IMR-90 (cell line): ENCODE measurements at regions not wholly inside any gene's neighbourhood (a gene's known extent, or its start where the extent isn't known, plus 50 kb on each side); places are given as distances from the start of the nearest gene placed in this dataset.

ENCODE experiments used
- ATAC-seq: fragments of 200-7000 bp; cut with Tn5 transposase; 2 replicates; pipeline ENCODE4 v1.9.1; 2020; ENCODE audit warnings: low read depth, mild to moderate bottlenecking, moderate library complexity
- BruUV-seq: library from RNA; stranded (reverse); fragments of 400-500 nt; replicated peaks from 2 replicates; lab custom pipeline; 2021; lab: Mats Ljungman, UMichigan
- CTCF ChIA-PET: fragments of 300-600 bp; formaldehyde crosslinking; extraction: SDS; loops from one replicate; lab custom pipeline; 2021; ENCODE audit warnings: antibody characterized with exemption; lab: Yijun Ruan, JAX
- POLR2A ChIA-PET: fragments of 300-600 bp; sonication (Branson Sonifier 250); formaldehyde crosslinking; loops from one replicate; lab custom pipeline; 2022; ENCODE audit warnings: antibody characterized with exemption; ENCODE audit not compliant: unreplicated experiment; lab: Charles Lee
- DNase-seq: peaks from one replicate; pipeline ENCODE4 v3.0.0; 2013
- H2AFZ ChIP-seq: replicated peaks from 2 replicates; pipeline ENCODE3; 2013; ENCODE audit warnings: low read length, mild to moderate bottlenecking; ENCODE audit not compliant: poor library complexity
- H2AK5ac ChIP-seq: 2 replicates; pipeline ENCODE4 v1.6.1; 2013; ENCODE audit warnings: low read depth, low read length, inconsistent platforms
- H2AK9ac ChIP-seq: replicated peaks from 2 replicates; pipeline ENCODE3; 2013; ENCODE audit warnings: mild to moderate bottlenecking, low read depth, low read length, moderate library complexity; ENCODE audit not compliant: poor library complexity
- H2BK120ac ChIP-seq: 2 replicates; pipeline ENCODE4 v1.6.1; 2013; ENCODE audit warnings: low read depth, low read length, inconsistent platforms
- H2BK15ac ChIP-seq: 3 replicates; pipeline ENCODE4 v1.6.1; 2013; ENCODE audit warnings: low read depth, low read length, inconsistent platforms
- H2BK20ac ChIP-seq: 2 replicates; pipeline ENCODE4 v1.6.1; 2013; ENCODE audit warnings: low read depth, mild to moderate bottlenecking, inconsistent platforms, low read length, moderate library complexity
- H2BK5ac ChIP-seq: 2 replicates; pipeline ENCODE4 v1.6.1; 2013; ENCODE audit warnings: mild to moderate bottlenecking, low read depth, low read length, inconsistent platforms; ENCODE audit not compliant: poor library complexity, severe bottlenecking
- H3K14ac ChIP-seq: replicated peaks from 2 replicates; pipeline ENCODE4 v1.6.1; 2013; ENCODE audit warnings: low read depth, low read length, inconsistent platforms
- H3K18ac ChIP-seq: 2 replicates; pipeline ENCODE4 v1.6.1; 2013; ENCODE audit warnings: low read depth, low read length, control low read depth
- H3K23ac ChIP-seq: 2 replicates; pipeline ENCODE4 v1.6.1; 2013; ENCODE audit warnings: low read depth, low read length, inconsistent platforms
- H3K27ac ChIP-seq: 2 replicates; pipeline ENCODE4 v1.5.1; 2013; ENCODE audit warnings: mild to moderate bottlenecking, control low read depth, low read length; ENCODE audit not compliant: insufficient read depth
- H3K27me3 ChIP-seq: 2 replicates; pipeline ENCODE4 v1.6.1; 2013; ENCODE audit warnings: low read length; ENCODE audit not compliant: control insufficient read depth, insufficient read depth
- H3K36me3 ChIP-seq: 2 replicates; pipeline ENCODE4 v1.6.1; 2013; ENCODE audit warnings: low read length, mixed read lengths; ENCODE audit not compliant: control insufficient read depth, insufficient read depth
- H3K4ac ChIP-seq: 2 replicates; pipeline ENCODE4 v1.6.1; 2013; ENCODE audit warnings: low read depth, low read length, inconsistent platforms
- H3K4me1 ChIP-seq: 2 replicates; pipeline ENCODE4 v1.6.1; 2013; ENCODE audit warnings: low read length, mixed read lengths; ENCODE audit not compliant: control insufficient read depth, insufficient read depth
- H3K4me2 ChIP-seq: 2 replicates; pipeline ENCODE4 v1.6.1; 2013; ENCODE audit warnings: low read depth, mild to moderate bottlenecking, control low read depth, low read length, moderate library complexity
- H3K4me3 ChIP-seq: 2 replicates; pipeline ENCODE4 v1.5.1; 2013; ENCODE audit warnings: low read depth, mild to moderate bottlenecking, control low read depth, low read length, moderate library complexity; ENCODE audit not compliant: insufficient read depth
- H3K56ac ChIP-seq: 2 replicates; pipeline ENCODE4 v1.6.1; 2013; ENCODE audit warnings: low read length, inconsistent platforms; ENCODE audit not compliant: insufficient read depth; ENCODE audit errors: extremely low read depth
- H3K79me1 ChIP-seq, 2 experiments: 2 replicates each; pipeline ENCODE4 v1.6.1; 2013; ENCODE audit warnings: low read length in 2 of 2, inconsistent platforms in 1 of 2, low read depth in 1 of 2
- H3K9ac ChIP-seq: 2 replicates; pipeline ENCODE4 v1.6.1; 2013; ENCODE audit warnings: low read depth, low read length, control low read depth
- H3K9me1 ChIP-seq: 2 replicates; pipeline ENCODE4 v1.6.1; 2013; ENCODE audit warnings: low read length, inconsistent platforms; ENCODE audit not compliant: insufficient read depth
- H3K9me3 ChIP-seq: 2 replicates; pipeline ENCODE4 v1.6.1; 2013; ENCODE audit warnings: low read length; ENCODE audit not compliant: control insufficient read depth, insufficient read depth
- H4K20me1 ChIP-seq: 2 replicates; pipeline ENCODE4 v1.6.1; 2013; ENCODE audit warnings: low read length, inconsistent platforms; ENCODE audit not compliant: insufficient read depth
- H4K5ac ChIP-seq: 2 replicates; pipeline ENCODE4 v1.6.1; 2013; ENCODE audit warnings: mild to moderate bottlenecking, low read depth, low read length, control low read depth
- H4K8ac ChIP-seq, 2 experiments: 2 replicates each; pipeline ENCODE4 v1.6.1; 2013; ENCODE audit warnings: low read depth in 2 of 2, low read length in 2 of 2, control low read depth in 1 of 2, inconsistent platforms in 1 of 2
- H4K91ac ChIP-seq: 2 replicates; pipeline ENCODE4 v1.6.1; 2013; ENCODE audit warnings: low read depth, low read length, inconsistent platforms; ENCODE audit not compliant: insufficient read depth
- CEBPB ChIP-seq: IDR thresholded peaks from 2 replicates; pipeline ENCODE4 v1.6.1; 2012; ENCODE audit warnings: low read depth, low read length, improper control_type of control experiment
- ELK1 ChIP-seq: fragments of 150-350 bp; IDR thresholded peaks from 2 replicates; pipeline ENCODE4 v1.6.1; 2016; ENCODE audit warnings: low read depth, mild to moderate bottlenecking, low read length, moderate library complexity, borderline replicate concordance
- MAFK ChIP-seq: IDR thresholded peaks from 2 replicates; pipeline ENCODE4 v1.6.1; 2012; ENCODE audit warnings: low read depth, low read length, improper control_type of control experiment
- POLR2A ChIP-seq: IDR thresholded peaks from 2 replicates; pipeline ENCODE4 v1.6.1; 2012; ENCODE audit warnings: mild to moderate bottlenecking, low read depth, low read length
- SMC3 ChIP-seq: fragments of 150-350 bp; IDR thresholded peaks from 2 replicates; pipeline ENCODE4 v1.6.1; 2016; ENCODE audit warnings: low read depth, mild to moderate bottlenecking, antibody characterized with exemption, low read length, moderate library complexity
- USF2 ChIP-seq: fragments of 150-350 bp; IDR thresholded peaks from 2 replicates; pipeline ENCODE4 v1.6.1; 2017; ENCODE audit warnings: mild to moderate bottlenecking, antibody characterized with exemption, low read length, low read depth
- WGBS, 2 experiments: methylation state at CpG; one replicate each; pipeline versions ENCODE4 v1.1.5 to v1.1.7; 2013; ENCODE audit warnings: missing lambda C conversion rate in 2 of 2; ENCODE audit not compliant: insufficient read length in 1 of 2; ENCODE audit errors: extremely low coverage in 2 of 2; 5-methylcytosine and 5-hydroxymethylcytosine counted together
- dilution Hi-C: fragments of 300-500 bp; cut with HindIII; formaldehyde crosslinking; loops from one replicate; pipeline ENCODE4 v1.14.3; 2018; ENCODE audit warnings: low sequenced_read_pairs; ENCODE audit not compliant: unreplicated experiment
- in situ Hi-C: fragments of 300-500 bp; cut with MboI; formaldehyde crosslinking; loops from 3 replicates; pipeline ENCODE4 v1.14.3; 2019; ENCODE audit warnings: low sequenced_read_pairs, inconsistent platforms, mixed read lengths
- intact Hi-C: fragments of 100-400 bp; cut with micrococcal nuclease; formaldehyde crosslinking; loops from 2 replicates; pipeline ENCODE4 v1.10.0; 2022

- Histone ChIP-seq H3K4me3 (no peak overlapping the region), H2AFZ (no peak overlapping the region), H3K9me1 (no peaks in the 10 kb centered on the region), H3K4me2 (no peak overlapping the region), H3K9me3 (no peaks in the 10 kb centered on the region), H3K27me3 (no peaks in the 10 kb centered on the region), H3K79me1 (no peaks in the 10 kb centered on the region), H3K14ac (no peak overlapping the region), H3K18ac (no peak overlapping the region), H2AK9ac (no peak overlapping the region), H2BK20ac (no peak overlapping the region), H2BK5ac (no peak overlapping the region), H4K8ac (no peak overlapping the region), H4K20me1 (no peaks in the 10 kb centered on the region), H3K4ac (no peak overlapping the region), H3K27ac (no peak overlapping the region), H3K23ac (no peak overlapping the region), H3K9ac (no peak overlapping the region), H3K56ac (no peak overlapping the region), H2BK15ac (no peak overlapping the region), H2AK5ac (no peak overlapping the region), H4K5ac (no peak overlapping the region), H4K91ac (no peak overlapping the region), H3K36me3 (no peaks in the 10 kb centered on the region), H2BK120ac (no peak overlapping the region), H3K4me1 (no peaks in the 10 kb centered on the region; the same call in 1 of the 2 replicates)
- DNase-seq (no peak), ATAC-seq (no peak)
- no TSS peak for BruUV-seq
- WGBS, 2 experiments, result no CpG with 5 or more reads among the region's 1 CpG
- TF ChIP-seq ELK1 (no peak), MAFK (no peak), CEBPB (no peak), USF2 (no peak), POLR2A (no peak), SMC3 (no peak)
- POLR2A ChIA-PET, result no interaction called here
- intact Hi-C loops, result no loop called here
- CTCF ChIA-PET, result interaction anchor here (1.7 kb wide), 1 partner anchor 9 kb away, joined by 6 read pairs; no protein-coding TSS in a partner anchor
- dilution Hi-C loops, result no loop called here
- in situ Hi-C loops, result no loop called here
Observed at GRCh38 chr1:56147459-56147858, 431.9 kb downstream of the PLPP3 start.
